Activated T-cell treated with anti-CD3 and anti-CD28 coated beads, Interleukin-2, amount 50 U/mL, for 72 hours (primary cell): ENCODE measurements at regions not wholly inside any gene's neighbourhood (a gene's known extent, or its start where the extent isn't known, plus 50 kb on each side); places are given as distances from the start of the nearest gene placed in this dataset.

Experiments
- ATAC-seq, 2 donors: fragments of 150-1000 bp; cut with Tn5 transposase; replicated peaks in 1 of 2; 2 replicates each; pipeline ENCODE4 v1.10.0; 2021; ENCODE audit warnings: moderate library complexity in 2 of 2, mild to moderate bottlenecking in 1 of 2
- DNase-seq, 2 donors: peaks; one replicate each; pipeline ENCODE4 v3.0.0; 2021 to 2022; ENCODE audit warnings: mixed read lengths in 1 of 2
- H3K27ac Mint-ChIP-seq: one replicate; pipeline ENCODE4 v1.8.0; 2022; ENCODE audit warnings: mild to moderate bottlenecking, moderate library complexity, mixed read lengths
- H3K27me3 Mint-ChIP-seq: one replicate; pipeline ENCODE4 v1.8.0; 2022; ENCODE audit warnings: low read depth, mixed read lengths
- H3K36me3 Mint-ChIP-seq, 2 donors: one replicate each; pipeline ENCODE4 v1.8.0; 2022; ENCODE audit warnings: mixed read lengths in 2 of 2, mild to moderate bottlenecking in 1 of 2; ENCODE audit not compliant: insufficient read depth in 2 of 2
- H3K4me1 Mint-ChIP-seq: one replicate; pipeline ENCODE4 v1.8.0; 2022; ENCODE audit warnings: low read depth, mixed read lengths
- H3K4me3 Mint-ChIP-seq, 2 donors: one replicate each; pipeline ENCODE4 v1.8.0; 2022; ENCODE audit warnings: mild to moderate bottlenecking in 2 of 2, mixed read lengths in 2 of 2, moderate library complexity in 2 of 2
- H3K9me3 Mint-ChIP-seq, 2 donors: one replicate each; pipeline ENCODE4 v1.8.0; 2022; ENCODE audit warnings: mixed read lengths in 2 of 2

GRCh38 chr13:62524498-62524897, 1108.8 kb upstream of the PCDH20 start:
- Mint-ChIP-seq H3K4me3 (no peak overlapping the region), H3K9me3 (peaks cover 1 to 4% of the 10 kb centered on the region in 2 donors)

GRCh38 chr13:62524061-62524460, 1108.4 kb upstream of the PCDH20 start:
- Mint-ChIP-seq H3K36me3 (peaks cover 0 to 2% of the 10 kb centered on the region in 2 donors), H3K27me3 (no peaks in the 10 kb centered on the region), H3K4me1 (no peaks in the 10 kb centered on the region), H3K4me3 (no peak overlapping the region), H3K27ac (no peak overlapping the region), H3K9me3 (peaks cover 2 to 4% of the 10 kb centered on the region in 2 donors)
- DNase-seq = no peak
- no peak for ATAC-seq

More at GRCh38 chr13:62524498-62524897, 1108.8 kb upstream of the PCDH20 start:
- H3K36me3 Mint-ChIP-seq = peaks cover 0 to 2% of the 10 kb centered on the region in 2 donors
- no peaks in the 10 kb centered on the region for H3K27me3 Mint-ChIP-seq
- no peak for DNase-seq
- no peaks in the 10 kb centered on the region for H3K4me1 Mint-ChIP-seq
- H3K27ac Mint-ChIP-seq = no peak overlapping the region
- no peak for ATAC-seq

GRCh38 chr13:62512194-62513141, 1096.8 kb upstream of the PCDH20 start:
- Mint-ChIP-seq H3K9me3 (peaks cover 0 to 5% of the 10 kb centered on the region in 2 donors), H3K4me1 (no peaks in the 10 kb centered on the region), H3K27me3 (no peaks in the 10 kb centered on the region), H3K4me3 (no peak overlapping the region), H3K27ac (no peak overlapping the region), H3K36me3 (no peaks in the 10 kb centered on the region)
- ATAC-seq (peak; percentile 50 to 57), DNase-seq (peak; percentile 3 to 4)

GRCh38 chr13:62510906-62511655, 1095.4 kb upstream of the PCDH20 start:
- no peak overlapping the region for H3K4me3 Mint-ChIP-seq
- no peak for ATAC-seq
- no peaks in the 10 kb centered on the region for H3K36me3 Mint-ChIP-seq
- no peak for DNase-seq
- peaks cover 0 to 3% of the 10 kb centered on the region in 2 donors for H3K9me3 Mint-ChIP-seq
- H3K27ac Mint-ChIP-seq = no peak overlapping the region
- H3K27me3 Mint-ChIP-seq = no peaks in the 10 kb centered on the region
- no peaks in the 10 kb centered on the region for H3K4me1 Mint-ChIP-seq

GRCh38 chr13:62502588-62502987, 1086.9 kb upstream of the PCDH20 start:
- ATAC-seq = no peak
- H3K9me3 Mint-ChIP-seq = no peaks in the 10 kb centered on the region
- no peaks in the 10 kb centered on the region for H3K36me3 Mint-ChIP-seq
- no peak overlapping the region for H3K27ac Mint-ChIP-seq
- DNase-seq = no peak
- no peaks in the 10 kb centered on the region for H3K4me1 Mint-ChIP-seq
- no peak overlapping the region for H3K4me3 Mint-ChIP-seq
- H3K27me3 Mint-ChIP-seq = no peaks in the 10 kb centered on the region

GRCh38 chr13:62489731-62490130, 1074.1 kb upstream of the PCDH20 start:
- Mint-ChIP-seq H3K4me1 (no peaks in the 10 kb centered on the region), H3K27ac (no peak overlapping the region), H3K36me3 (no peaks in the 10 kb centered on the region), H3K27me3 (no peaks in the 10 kb centered on the region), H3K4me3 (no peak overlapping the region), H3K9me3 (peaks cover 1 to 4% of the 10 kb centered on the region in 2 donors)
- DNase-seq = no peak
- no peak for ATAC-seq

- H3K4me1 Mint-ChIP-seq = no peaks in the 10 kb centered on the region
- peaks cover 4% of the 10 kb centered on the region in 2 donors for H3K9me3 Mint-ChIP-seq
- no peak overlapping the region for H3K27ac Mint-ChIP-seq
- no peaks in the 10 kb centered on the region for H3K36me3 Mint-ChIP-seq
- DNase-seq (no peak), ATAC-seq (no peak)
- H3K27me3 Mint-ChIP-seq = no peaks in the 10 kb centered on the region
- H3K4me3 Mint-ChIP-seq = no peak overlapping the region
Measured at GRCh38 chr13:62483774-62484173, 1068.1 kb upstream of the PCDH20 start.

GRCh38 chr13:62482351-62482750, 1066.7 kb upstream of the PCDH20 start:
- no peak for ATAC-seq
- H3K36me3 Mint-ChIP-seq = no peaks in the 10 kb centered on the region
- H3K27ac Mint-ChIP-seq = no peak overlapping the region
- H3K4me3 Mint-ChIP-seq = no peak overlapping the region
- no peak for DNase-seq
- H3K4me1 Mint-ChIP-seq = no peaks in the 10 kb centered on the region
- peaks cover 4 to 6% of the 10 kb centered on the region in 2 donors for H3K9me3 Mint-ChIP-seq
- no peaks in the 10 kb centered on the region for H3K27me3 Mint-ChIP-seq

GRCh38 chr13:62473944-62474237, 1058.2 kb upstream of the PCDH20 start:
- no peaks in the 10 kb centered on the region for H3K27me3 Mint-ChIP-seq
- no peak overlapping the region for H3K4me3 Mint-ChIP-seq
- no peaks in the 10 kb centered on the region for H3K4me1 Mint-ChIP-seq
- ATAC-seq (no peak), DNase-seq (no peak)
- peaks cover 4 to 6% of the 10 kb centered on the region in 2 donors for H3K9me3 Mint-ChIP-seq
- no peaks in the 10 kb centered on the region for H3K36me3 Mint-ChIP-seq
- H3K27ac Mint-ChIP-seq = no peak overlapping the region

GRCh38 chr13:62473190-62473943, 1057.7 kb upstream of the PCDH20 start:
- Mint-ChIP-seq H3K27me3 (no peaks in the 10 kb centered on the region), H3K27ac (no peak overlapping the region), H3K4me1 (no peaks in the 10 kb centered on the region), H3K4me3 (no peak overlapping the region), H3K36me3 (no peaks in the 10 kb centered on the region), H3K9me3 (peaks cover 4 to 7% of the 10 kb centered on the region in 2 donors)
- no peak for DNase-seq
- no peak for ATAC-seq

GRCh38 chr13:62453761-62454160, 1038.1 kb upstream of the PCDH20 start:
- Mint-ChIP-seq H3K27ac (no peak overlapping the region), H3K9me3 (no peaks in the 10 kb centered on the region), H3K4me1 (no peaks in the 10 kb centered on the region), H3K36me3 (no peaks in the 10 kb centered on the region), H3K27me3 (no peaks in the 10 kb centered on the region), H3K4me3 (no peak overlapping the region)
- ATAC-seq (no peak), DNase-seq (no peak)

GRCh38 chr13:62450759-62451158, 1035.1 kb upstream of the PCDH20 start:
- Mint-ChIP-seq H3K4me1 (no peaks in the 10 kb centered on the region), H3K36me3 (no peaks in the 10 kb centered on the region), H3K4me3 (no peak overlapping the region), H3K27ac (no peak overlapping the region), H3K9me3 (no peaks in the 10 kb centered on the region), H3K27me3 (no peaks in the 10 kb centered on the region)
- ATAC-seq (no peak), DNase-seq (no peak)
